T-helper 1 cell (primary cell): ENCODE measurements at regions not wholly inside any gene's neighbourhood (a gene's known extent, or its start where the extent isn't known, plus 50 kb on each side); places are given as distances from the start of the nearest gene placed in this dataset.
"Not testable (repeated sequence)": the region's sequence is repeated elsewhere in the genome, so short reads cannot be mapped to it uniquely, and the experiment has no call there.

Experiments used
- DNase-seq, 5 donors: peaks; one replicate each; pipeline ENCODE4 v3.0.0-alpha.2; 2012 to 2020

- DNase-seq: no peak
Measured at GRCh38 chr16:72657164-72657563, 390.8 kb downstream of the ZFHX3 start.

- no peak for DNase-seq
Measured at GRCh38 chr16:72654535-72654934, 393.4 kb downstream of the ZFHX3 start.

- DNase-seq: no peak
Measured at GRCh38 chr16:72649254-72649944, 398.5 kb downstream of the ZFHX3 start.

- no peak for DNase-seq
Measured at GRCh38 chr16:72646615-72647014, 401.3 kb downstream of the ZFHX3 start.

- no peak for DNase-seq
Measured at GRCh38 chr16:72645538-72645937, 402.4 kb downstream of the ZFHX3 start.

GRCh38 chr16:72644911-72645310 is 403.0 kb downstream of the ZFHX3 start:
- no peak for DNase-seq

- no peak for DNase-seq
Measured at GRCh38 chr16:72639494-72639893, 408.4 kb downstream of the ZFHX3 start.

- no peak for DNase-seq
Measured at GRCh38 chr16:72637306-72637705, 410.6 kb downstream of the ZFHX3 start.

- DNase-seq: no peak
Measured at GRCh38 chr16:72635694-72636093, 412.2 kb downstream of the ZFHX3 start.

- no peak for DNase-seq
Measured at GRCh38 chr16:72635104-72635503, 412.8 kb downstream of the ZFHX3 start.

- not testable (repeated sequence) for DNase-seq
Measured at GRCh38 chr16:72627182-72627896, 420.6 kb downstream of the ZFHX3 start.

- DNase-seq: no peak
Measured at GRCh38 chr16:72626623-72627022, 421.3 kb downstream of the ZFHX3 start.

- no peak for DNase-seq
Measured at GRCh38 chr16:72621651-72622050, 426.3 kb downstream of the ZFHX3 start.

GRCh38 chr16:72620853-72621252 is 427.1 kb downstream of the ZFHX3 start:
- DNase-seq: no peak

GRCh38 chr16:72620348-72620747 is 427.6 kb downstream of the ZFHX3 start:
- DNase-seq: no peak

GRCh38 chr16:72615856-72616255 is 432.1 kb downstream of the ZFHX3 start:
- no peak for DNase-seq

GRCh38 chr16:72612718-72613117 is 435.2 kb downstream of the ZFHX3 start:
- no peak for DNase-seq

- no peak for DNase-seq
Measured at GRCh38 chr16:72612256-72612655, 435.7 kb downstream of the ZFHX3 start.

- DNase-seq: no peak
Measured at GRCh38 chr16:72609933-72610332, 438.0 kb upstream of the PMFBP1 start.

- no peak for DNase-seq
Measured at GRCh38 chr16:72609066-72609465, 437.1 kb upstream of the PMFBP1 start.

- no peak for DNase-seq
Measured at GRCh38 chr16:72604375-72604774, 432.4 kb upstream of the PMFBP1 start.

- no peak for DNase-seq
Measured at GRCh38 chr16:72602499-72602898, 430.5 kb upstream of the PMFBP1 start.

- DNase-seq: no peak
Measured at GRCh38 chr16:72598696-72599095, 426.7 kb upstream of the PMFBP1 start.

GRCh38 chr16:72597938-72598337 is 426.0 kb upstream of the PMFBP1 start:
- no peak for DNase-seq

GRCh38 chr16:72596373-72596772 is 424.4 kb upstream of the PMFBP1 start:
- no peak for DNase-seq
